CD4-positive, alpha-beta T cell treated with Interferon gamma for 1 hour (primary cell): ENCODE measurements at regions not wholly inside any gene's neighbourhood (a gene's known extent, or its start where the extent isn't known, plus 50 kb on each side); places are given as distances from the start of the nearest gene placed in this dataset.
"Not testable (repeated sequence)": the region's sequence is repeated elsewhere in the genome, so short reads cannot be mapped to it uniquely, and the experiment has no call there.

Experiments
- DNase-seq: peaks from one replicate; pipeline ENCODE4 v3.0.0-alpha.2; 2020

DNA sequence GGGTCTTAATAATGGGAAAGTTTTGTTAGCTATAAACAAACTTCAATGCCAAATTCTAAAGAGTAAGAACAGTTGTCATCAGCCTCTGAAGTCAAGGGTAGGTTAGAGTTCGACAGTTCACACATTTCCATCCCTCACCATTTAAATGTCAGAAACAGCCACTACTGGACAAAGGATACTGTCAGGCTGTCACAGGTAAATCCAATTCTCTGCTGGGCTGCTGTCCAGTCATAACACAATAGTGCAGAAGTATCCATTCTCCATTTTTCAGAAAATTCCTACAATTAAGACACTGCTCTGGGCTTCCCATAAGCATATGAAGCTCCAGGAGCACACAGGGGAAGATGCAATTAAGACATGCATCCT, 221.4 kb downstream of the RPS29 start:
- no peak for DNase-seq

DNA sequence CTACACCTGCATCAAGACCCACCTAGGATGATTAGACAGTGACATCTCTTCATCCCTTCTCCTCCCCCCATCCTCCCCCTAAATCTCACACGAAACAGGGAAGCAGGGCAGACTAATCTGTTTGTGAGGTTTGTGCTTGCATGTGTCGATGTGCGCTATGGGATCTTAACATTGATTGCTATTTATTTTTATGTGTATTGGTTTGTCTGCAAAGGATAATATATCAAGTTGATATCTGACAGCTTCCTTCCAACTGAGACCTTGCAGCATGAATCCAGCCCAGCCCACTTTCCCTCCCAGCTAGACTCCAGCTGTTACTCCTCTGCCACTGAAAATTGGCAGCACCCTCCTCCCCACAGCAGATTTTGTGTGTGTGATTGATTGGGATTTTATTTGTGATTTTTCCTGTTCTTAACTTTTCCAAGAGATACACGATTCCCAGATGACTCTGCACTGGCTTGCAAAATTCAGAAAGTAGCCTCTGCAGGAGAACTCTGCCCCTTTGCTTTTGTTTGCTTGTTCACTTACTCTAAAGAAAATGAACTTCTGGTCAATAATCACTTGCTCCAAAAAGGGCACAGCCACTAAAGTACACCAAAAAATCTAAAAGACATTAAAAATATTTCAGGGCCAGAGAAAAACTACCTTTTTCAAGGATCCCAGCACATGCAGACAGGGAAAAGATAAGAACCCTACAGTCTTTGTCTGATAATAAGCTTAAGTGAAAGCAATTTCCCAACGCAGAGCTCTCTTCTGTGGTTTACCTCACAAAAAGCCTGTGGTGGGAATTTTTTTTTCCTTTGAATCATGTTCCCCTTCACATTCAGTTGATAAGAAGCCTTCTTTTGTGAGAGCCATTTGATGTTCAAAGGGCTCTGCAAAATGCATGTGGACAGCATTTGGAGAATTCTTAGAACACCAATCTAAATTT, 222.1 kb downstream of the RPS29 start:
- DNase-seq: no peak

DNA sequence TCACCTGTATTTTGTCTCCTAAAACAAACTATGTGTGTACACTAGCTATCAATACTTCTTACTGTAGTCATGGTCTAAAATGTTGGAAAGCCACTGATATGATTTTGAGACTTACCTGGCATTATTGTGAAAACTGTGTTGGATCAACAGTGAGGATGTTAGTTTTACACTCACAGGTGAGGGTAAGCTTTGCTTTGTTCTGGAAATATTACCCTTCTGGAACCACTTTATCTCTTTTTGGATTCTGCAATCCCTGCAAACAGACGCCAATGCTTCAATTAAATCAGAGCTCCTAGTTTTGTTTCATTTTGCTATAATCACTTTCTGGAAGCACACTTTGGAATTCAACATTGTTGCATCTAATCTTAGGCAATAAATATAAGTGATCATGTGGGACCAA, 223.3 kb downstream of the RPS29 start:
- DNase-seq: no peak

DNA sequence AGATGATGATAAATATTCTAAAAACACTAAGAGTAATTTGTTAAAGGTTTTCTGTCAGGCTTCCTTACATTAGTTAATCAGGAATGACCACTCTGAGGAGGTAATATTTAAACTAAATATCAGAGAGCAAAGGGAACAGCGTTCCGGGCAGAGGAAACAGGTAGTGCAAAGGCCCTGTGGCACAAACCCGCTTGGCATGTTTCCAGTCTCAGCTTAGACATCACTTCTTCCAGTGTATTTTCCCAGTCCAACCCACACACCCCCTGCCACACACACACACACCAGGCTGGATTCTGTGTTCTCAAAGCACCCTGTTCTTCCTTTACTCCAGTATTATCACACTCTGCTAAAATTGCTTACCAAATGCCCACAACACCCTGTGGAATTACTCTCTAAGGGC, 247.1 kb downstream of the RPS29 start:
- no peak for DNase-seq

DNA sequence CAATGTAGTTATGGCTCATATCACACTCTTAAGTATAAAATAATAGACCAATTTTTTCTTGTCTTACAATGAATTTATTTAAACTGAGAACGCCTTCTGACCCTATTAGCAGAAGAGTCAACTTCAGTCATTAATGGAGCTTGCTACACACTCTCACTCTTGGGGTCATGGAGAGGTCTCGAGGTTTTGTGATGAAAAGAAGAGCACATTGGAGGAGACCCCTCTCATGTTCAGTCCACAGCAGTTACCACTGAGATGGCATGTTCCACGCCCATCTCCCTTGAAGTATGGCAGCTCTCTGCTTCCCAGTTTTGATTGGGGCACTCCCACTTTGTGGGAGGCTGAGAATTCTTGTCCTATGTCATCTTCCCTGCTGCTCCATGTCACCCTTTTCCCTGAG, 266.4 kb downstream of the RPS29 start:
- DNase-seq: no peak

DNA sequence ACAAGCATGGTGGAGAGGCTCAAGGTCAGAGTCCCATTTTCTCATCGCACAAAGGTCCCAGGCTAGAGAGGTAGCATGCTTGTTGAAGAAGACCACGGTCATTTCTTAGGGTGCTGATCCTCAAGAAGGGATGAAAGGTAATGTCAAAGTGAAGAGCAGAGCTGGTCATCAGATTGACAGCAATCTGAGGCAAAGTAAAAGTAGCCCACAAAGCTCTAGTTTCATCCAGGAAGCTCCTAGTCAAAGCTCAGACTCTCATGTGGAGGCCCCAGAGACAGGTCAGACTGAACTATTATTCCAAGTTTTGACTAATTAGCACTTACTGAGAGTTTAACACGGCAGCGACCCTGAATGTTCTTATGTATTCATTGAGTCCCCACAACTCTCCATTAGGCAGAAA, 270.6 kb downstream of the RPS29 start:
- DNase-seq: no peak

DNA sequence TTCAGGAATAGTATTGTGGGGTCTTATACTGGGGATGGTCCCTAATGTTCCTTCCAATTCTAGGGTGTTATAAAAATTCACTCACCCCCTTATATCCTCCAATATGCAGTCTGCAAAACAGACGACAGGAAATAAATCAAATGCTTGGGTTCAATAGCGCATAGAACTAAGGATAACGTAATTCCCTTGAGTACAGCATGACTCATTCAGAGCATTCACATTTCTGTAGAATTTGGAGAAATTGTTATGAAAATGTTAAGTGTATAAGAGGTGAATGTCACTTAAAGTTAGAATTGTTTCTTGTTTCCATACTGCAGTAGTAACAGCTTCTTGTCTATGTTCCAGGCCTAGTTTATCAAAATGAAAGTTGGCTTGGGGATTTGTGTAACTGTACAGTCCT, 271.4 kb downstream of the RPS29 start:
- no peak for DNase-seq

DNA sequence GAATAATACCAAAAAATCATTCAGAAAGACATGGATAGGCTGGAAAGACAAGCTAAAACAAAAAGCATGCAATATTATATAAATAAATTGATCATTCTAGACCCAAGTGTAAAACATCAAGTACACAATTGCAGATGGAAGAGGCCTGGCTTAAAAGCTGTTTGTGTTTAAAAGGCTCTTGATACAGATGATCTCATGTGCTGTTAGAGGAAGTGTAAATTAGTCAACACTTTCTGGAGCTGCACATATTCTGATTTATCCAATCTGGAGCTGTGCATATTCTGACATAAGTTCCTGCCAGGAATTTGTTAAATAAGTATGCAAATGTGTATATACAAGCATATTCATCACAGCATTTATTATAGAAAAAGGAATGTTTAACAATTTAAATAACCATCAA, 273.1 kb downstream of the RPS29 start:
- DNase-seq: no peak

DNA sequence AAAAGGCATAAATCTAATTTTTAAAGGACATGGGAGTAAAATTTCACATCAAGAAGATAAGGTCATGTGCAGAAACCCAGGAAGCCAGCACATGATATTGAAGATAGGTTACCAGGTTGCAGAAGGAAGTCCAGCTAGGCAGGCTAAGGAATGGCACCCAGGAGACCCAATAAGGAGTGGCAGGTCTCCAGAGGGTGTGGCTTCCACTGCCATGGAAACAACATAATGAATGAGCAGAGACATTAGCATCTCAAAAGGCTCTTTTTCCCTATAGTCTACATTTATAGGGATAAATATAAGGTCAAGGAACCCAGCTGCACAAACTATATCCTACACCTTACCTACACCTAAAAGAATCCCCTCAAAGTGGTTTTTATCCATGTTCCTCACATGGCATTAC, 275.9 kb downstream of the RPS29 start:
- no peak for DNase-seq

DNA sequence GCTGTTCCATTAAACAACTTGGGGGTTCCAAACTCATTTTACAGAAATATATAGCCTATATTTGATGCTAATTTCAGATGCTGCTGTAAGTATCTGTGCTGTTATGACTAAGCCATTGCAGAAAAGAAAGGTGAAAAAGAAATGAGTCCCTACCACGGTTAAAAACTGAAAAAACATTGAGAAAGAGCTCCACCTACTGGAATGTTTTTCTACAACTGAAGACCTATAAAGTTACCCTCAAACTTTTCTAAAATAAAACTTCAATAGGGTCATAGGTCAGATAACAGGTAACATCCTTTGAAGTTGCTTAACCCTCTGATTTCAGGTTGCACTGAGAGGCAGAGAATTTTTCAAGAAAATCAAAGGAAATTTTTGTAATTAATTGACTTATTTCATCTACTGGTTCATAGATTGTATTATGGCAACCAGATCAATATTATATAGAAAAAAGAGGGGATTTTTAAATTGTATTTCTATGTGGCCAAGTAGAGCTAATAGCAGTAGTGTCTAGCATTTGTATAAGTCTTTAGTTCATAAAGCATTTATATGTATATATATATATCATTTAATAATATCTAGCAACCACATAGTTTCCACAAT, 279.9 kb downstream of the RPS29 start:
- no peak for DNase-seq

DNA sequence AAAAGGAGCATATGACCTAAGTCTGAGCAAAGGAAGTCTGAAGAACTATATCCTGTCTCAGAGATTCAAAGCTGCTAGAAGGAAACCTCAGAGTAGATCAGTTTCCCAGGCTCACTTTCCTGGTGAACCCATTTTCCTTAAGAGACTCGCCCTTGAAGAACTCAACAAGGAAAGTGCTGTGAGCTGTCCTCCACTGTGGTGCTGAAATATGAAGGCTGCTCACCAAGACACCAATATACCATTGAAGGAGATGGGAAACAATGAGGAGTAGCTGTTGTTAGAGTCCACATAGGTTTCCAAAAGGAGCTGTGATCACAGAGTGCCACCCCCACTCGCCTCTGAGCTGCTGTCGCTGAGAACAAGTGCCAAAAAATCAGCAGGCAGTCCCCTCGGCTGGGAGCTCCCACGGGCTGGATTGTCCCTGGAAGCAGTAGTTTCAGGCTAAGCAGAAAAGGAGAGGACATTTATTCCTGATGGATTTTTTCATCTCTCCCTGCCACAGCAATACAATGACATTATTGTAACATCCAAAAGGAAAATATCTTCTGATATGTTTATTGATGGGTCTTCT, 282.1 kb downstream of the RPS29 start:
- DNase-seq: no peak

DNA sequence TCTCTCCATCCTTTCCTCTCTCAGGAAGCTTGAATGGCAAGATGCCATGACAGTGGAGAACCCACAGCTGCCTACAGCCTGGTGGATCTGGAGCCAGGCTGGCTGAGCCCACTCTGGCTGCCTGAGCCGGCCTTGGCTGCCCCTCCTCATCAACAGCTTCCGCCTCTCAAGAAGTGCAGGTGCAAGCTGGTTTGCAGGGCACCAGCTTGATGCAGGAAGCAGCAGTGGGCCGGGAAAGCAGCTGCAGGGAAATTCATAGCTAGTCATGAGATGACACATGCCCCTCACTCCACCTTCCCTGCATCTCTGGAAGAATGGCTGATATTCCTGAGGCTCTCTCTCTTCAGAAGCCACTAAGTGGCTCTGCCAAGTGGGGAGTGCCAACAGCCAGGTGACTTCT, 289.1 kb downstream of the RPS29 start:
- DNase-seq: no peak

DNA sequence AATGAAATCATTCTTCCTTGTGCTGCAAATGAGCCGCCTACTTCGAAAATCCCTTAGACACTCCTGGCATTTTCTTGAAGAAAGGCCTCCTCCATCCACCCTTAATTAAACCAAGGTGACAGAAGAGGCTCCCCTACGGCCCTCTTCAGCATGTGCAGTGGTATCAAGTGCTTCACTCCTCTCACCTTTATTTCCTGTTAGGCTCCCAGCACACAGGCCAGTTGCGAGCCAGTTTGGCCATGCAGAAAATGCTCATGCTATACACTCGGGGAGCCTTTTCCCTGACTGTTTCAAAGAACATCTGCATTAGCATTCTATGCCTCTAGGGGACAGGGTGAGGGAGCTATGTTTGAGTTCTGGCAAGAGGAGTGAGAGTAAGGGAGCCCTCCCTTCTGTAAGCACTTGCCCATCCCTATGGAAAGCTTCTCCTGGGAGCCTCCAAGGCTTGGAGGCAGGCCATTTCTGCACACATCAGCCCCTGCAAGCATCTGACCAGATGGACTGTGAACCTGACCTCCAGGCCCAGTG, 291.5 kb downstream of the RPS29 start:
- no peak for DNase-seq

DNA sequence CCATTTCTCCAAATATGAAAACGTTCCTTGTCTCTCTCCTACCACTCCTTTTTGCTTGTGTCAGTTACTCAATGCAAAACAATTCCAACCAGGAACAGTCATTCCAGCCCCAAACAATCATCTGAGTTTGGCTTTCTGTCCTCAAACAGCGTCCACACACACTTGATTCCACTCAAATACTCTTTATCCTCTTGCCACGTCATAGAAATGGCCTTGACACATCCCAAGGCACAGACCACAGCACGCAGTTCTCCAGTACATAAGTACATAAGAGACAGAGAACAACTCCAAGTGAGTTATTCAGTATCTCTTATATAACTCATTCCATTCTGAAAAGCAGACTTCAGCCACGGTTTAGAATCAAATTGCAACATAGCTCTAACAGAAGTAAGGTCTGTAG, 299.2 kb downstream of the RPS29 start:
- no peak for DNase-seq

DNA sequence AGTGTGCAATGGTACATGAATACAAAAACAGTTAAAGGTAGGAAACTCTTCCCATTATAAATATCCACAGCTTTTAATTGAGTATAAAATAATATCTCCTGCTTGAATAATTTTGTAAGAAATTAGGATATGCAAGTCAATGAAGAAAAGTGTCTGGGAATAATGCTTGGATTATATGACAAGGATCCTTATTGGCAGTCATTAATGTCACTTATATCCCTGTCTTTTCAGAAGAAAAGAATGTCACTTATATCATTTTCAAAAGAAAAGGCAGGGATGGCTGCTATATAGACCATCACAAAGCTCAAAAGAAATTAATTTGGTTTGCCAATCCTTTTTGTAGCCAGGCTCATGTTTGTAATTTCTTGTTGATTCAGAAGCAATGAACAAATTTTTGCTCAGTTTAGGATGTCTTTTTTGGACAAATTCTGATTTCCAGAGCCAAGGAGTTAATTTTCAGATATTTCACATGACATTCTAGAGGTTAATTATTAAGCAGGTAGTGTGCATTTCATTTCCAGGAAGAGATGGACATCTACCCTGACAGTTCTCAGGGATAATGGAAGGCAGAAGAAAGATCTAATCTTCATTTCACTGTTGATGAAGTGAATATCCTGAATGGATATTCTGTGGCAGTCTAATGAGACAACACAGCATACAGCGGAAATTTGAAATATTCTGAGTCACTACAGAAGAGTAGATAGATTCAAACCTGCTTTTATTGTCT, 299.8 kb downstream of the RPS29 start:
- DNase-seq: no peak

DNA sequence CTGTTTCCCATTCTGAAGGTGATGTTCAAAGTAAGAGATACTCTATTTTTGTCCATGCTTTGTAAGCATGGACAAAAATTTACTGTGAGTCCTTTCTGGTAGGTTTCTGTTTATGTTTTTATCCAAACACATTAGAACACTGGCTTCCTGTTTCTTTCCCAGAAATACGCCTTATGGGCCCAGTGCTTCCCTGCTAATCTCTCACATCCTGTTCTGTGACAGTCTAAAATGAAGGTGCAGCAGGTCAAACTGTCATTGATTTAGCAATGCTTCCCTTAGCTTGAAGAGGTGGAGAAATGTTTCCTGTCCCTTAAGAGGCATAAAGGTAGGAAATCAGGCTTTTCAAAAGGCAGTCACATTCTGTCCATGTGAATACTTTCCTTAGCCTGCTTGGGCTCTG, 305.6 kb downstream of the RPS29 start:
- DNase-seq: no peak

DNA sequence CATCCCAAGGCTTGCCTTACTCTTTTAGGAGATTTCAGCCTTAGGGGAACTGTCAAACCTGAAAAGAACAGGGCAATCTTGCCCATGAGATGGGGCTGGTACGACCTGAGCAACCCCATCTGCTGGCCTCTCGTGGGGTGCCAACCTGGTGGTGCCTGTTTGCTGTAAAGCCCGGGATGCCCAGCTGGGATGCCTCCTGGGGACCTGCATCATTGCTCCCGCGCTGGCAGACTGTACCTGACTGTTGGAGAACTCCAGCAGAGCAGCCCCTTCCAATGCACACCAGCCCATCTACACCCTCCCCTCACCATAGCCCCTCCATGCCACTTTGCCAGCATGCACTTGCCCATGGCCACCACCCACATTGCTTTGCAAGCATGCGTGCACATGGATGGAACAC, 335.7 kb downstream of the RPS29 start:
- no peak for DNase-seq

DNA sequence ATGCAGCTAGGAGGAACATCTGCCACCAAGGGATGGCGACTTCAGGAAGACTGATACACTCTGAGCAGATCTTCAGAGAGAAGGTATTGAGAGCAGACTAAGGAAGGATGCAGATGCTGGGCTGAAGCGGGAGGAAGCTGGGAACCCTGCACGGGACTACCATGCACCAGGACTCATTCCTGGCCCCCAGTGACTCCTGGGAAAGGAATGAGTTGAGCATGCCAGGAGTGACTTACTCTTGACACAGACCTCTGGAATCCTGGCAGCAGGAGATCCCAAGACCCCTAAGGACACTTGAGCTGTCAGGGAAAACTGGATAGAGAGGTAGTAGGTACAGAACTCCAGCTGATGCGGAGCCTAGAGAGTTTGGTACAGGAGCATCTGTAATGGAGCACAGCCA, 336.1 kb downstream of the RPS29 start:
- no peak for DNase-seq

DNA sequence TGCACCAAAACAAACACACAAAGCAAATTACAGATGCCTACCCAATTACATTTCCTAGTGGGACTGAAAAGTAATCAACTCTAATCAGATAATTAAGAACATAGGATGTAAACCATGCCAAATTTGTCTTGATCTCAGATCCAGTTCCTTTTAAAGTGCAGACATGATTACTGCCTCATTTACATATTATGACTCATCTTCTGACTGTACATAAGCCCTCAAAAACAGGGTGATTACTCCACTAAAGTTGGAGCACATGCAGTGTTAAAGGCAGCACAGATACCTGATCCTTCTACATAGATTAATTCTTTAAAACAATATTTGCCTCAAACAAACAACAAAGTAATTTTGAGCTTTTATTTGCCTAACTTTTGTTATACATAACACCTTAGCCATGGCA, 337.2 kb downstream of the RPS29 start:
- DNase-seq: no peak

DNA sequence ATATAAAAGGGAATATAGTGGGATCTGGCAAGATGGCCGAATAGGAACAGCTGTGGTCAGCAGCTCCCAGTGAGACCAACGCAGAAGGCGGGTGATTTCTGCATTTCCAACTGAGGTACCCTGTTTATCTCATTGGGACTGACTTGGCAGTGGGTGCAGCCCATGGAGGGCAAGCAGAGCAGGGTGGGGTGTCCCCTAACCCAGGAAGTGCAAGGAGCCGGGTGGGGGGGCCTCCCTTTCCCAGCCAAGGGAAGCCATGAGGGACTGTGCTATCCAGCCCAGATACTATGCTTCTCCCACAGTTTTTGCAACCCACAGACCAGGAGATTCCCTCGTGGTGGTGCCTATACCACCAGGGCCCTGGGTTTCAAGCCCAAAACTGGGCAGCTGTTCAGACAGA, 342.4 kb downstream of the RPS29 start:
- DNase-seq: not testable (repeated sequence)

DNA sequence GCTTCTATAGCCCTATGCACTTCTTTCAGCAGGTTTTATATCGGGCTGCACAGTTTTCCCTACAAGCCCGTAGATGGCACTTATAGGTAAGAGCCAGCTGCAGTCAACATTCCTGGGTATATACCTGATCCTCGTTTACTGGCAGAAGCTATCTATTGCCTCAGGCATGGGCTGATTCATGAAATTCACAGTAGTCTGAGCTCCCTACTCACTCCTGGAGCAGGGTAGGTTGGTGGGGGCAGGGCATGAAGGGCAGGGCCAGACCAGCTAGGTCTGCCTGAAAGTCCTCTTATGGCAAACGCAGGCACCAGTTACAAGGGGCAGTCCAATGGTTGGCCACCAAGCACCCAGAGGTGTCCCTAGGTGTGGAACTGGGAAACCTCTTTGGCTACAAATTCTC, 345.8 kb downstream of the RPS29 start:
- no peak for DNase-seq

DNA sequence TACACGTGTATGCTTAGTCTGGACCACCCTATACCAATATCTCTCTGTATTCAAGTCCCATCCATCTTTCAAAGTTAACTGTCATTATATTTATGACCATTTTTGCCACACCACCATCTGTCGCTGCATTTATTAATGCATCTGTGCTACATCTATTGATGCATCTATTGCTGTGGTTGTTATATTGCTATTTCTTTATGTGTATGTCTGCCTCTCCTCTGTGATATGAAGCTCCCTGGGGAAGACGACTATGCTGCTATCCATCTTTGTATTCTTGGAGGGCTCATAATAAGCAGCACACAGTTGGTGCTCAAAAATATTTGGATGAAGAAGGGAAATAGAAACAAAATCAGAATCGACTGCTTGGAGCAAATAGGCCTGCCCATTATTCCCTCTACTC, 357.6 kb downstream of the RPS29 start:
- DNase-seq: no peak

DNA sequence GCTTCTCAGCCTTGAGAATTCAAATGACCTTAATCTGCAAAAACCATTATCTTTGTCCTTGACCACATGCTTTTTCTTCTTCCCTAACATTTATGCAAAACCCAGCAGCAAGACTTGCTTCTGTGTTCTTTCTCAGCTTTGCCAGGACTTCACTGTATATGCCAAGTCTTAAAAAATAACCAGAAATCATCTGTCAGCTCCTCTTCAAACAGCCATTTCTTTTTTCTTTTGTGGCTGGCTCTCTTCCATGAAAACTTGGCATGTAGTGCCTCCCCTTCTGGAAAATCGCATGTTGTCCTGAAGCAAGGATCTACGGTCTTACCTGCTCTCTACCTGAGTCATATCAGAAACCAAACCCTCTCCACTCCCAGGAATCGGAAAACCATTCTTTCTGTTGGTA, 364.9 kb downstream of the RPS29 start:
- DNase-seq: no peak

DNA sequence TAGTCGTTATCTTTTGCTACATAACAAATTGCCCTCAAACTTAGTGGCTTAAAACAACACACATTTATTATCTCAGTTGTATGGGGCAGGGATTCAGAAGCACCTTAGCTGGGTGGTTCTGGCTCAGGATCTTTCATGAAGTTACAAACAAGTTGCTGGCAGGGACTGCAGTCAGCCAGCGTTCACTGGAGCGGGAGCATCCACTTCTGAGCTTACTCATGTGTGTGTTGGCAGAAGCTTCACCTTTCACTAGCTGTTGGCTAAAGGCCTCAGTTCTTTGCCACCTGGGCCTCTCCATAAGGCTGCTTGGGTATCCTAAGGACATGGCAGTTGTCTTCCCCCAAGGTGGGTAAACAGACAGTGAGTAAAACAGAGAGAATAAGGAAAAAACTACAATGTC, 365.7 kb downstream of the RPS29 start:
- no peak for DNase-seq
